Progenitor cell of endocrine pancreas (in vitro differentiated cells): ENCODE measurements at regions not wholly inside any gene's neighbourhood (a gene's known extent, or its start where the extent isn't known, plus 50 kb on each side); places are given as distances from the start of the nearest gene placed in this dataset.

ENCODE experiments used
- DNase-seq: peaks from one replicate; pipeline ENCODE4 v3.0.0; 2021; ENCODE audit warnings: low spot score; ENCODE audit not compliant: unreplicated experiment
- H3K27ac Mint-ChIP-seq: 2 replicates; pipeline ENCODE4 v1.8.0; 2021; ENCODE audit warnings: mild to moderate bottlenecking, moderate library complexity, mixed read lengths
- H3K27me3 Mint-ChIP-seq: 2 replicates; pipeline ENCODE4 v1.8.0; 2021; ENCODE audit warnings: mixed read lengths
- H3K36me3 Mint-ChIP-seq: 2 replicates; pipeline ENCODE4 v1.8.0; 2022; ENCODE audit warnings: mixed read lengths; ENCODE audit not compliant: insufficient read depth
- H3K4me1 Mint-ChIP-seq: 2 replicates; pipeline ENCODE4 v1.8.0; 2021; ENCODE audit warnings: low read depth, mixed read lengths
- H3K4me3 Mint-ChIP-seq: 2 replicates; pipeline ENCODE4 v1.8.0; 2021; ENCODE audit warnings: low read depth, mild to moderate bottlenecking, moderate library complexity, mixed read lengths
- H3K9me3 Mint-ChIP-seq: 2 replicates; pipeline ENCODE4 v1.8.0; 2021; ENCODE audit warnings: low read depth, mixed read lengths
- CTCF ChIP-seq: fragments of 200-600 bp; sonication (generic); IDR thresholded peaks from one replicate; pipeline ENCODE4 v1.5.0; 2021; ENCODE audit warnings: antibody characterized with exemption, mild to moderate bottlenecking; ENCODE audit not compliant: unreplicated experiment

DNA sequence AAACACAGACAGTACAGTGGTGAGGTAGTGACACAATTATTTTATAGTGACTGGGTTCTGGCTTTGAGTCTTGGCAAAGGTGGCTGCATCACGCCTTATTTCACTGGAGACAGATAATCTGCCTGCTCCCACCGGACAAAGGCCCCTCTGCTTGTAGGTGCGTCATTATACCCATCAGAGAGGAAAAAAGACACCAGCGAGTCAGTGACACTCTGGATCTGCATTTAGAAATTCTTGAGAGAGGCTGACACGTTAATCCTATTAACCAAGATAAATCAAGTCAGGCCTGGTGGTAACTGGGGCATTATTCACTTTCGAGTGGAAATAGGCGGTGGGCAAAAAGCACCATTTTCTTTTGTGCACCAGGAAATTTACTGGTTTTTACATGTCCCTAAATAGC lies 76.2 kb downstream of the NR2F2 start:
- H3K36me3 Mint-ChIP-seq: no peaks in the 10 kb centered on the region

DNA sequence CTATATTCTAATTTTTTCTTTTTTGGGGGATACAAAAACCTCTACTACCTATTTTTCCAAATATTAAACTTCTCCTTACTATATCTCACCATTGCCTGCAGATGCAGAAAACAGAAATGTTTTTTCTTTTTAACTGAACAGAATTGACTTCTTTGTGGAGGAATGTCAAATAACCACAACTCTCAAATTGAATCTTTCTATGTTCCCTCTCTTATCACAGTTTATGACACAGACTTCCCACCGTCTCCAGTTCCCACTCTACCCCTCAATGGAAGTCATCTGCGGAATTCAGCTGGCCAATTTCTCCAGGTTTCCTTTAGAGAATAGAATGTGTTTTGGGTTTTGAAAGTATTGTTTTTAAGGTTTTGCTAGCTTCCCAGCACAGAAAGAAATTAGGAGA lies 77.0 kb downstream of the NR2F2 start:
- no peak for TF ChIP-seq CTCF
- H3K9me3 Mint-ChIP-seq: no peaks in the 10 kb centered on the region
- no peaks in the 10 kb centered on the region for H3K36me3 Mint-ChIP-seq
- no peak overlapping the region for H3K27ac Mint-ChIP-seq
- peaks cover 94% of the 10 kb centered on the region for H3K27me3 Mint-ChIP-seq
- DNase-seq: no peak
- H3K4me1 Mint-ChIP-seq: peaks cover 5% of the 10 kb centered on the region
- no peak overlapping the region for H3K4me3 Mint-ChIP-seq

More for the DNA sequence above, 76.2 kb downstream of the NR2F2 start:
- Mint-ChIP-seq H3K9me3 (no peaks in the 10 kb centered on the region), H3K4me1 (peaks cover 5% of the 10 kb centered on the region), H3K4me3 (no peak overlapping the region), H3K27ac (no peak overlapping the region), H3K27me3 (peaks cover 93% of the 10 kb centered on the region)
- no peak for DNase-seq
- TF ChIP-seq CTCF: no peak

GRCh38 chr15:96408591-96409183 lies 78.2 kb downstream of the NR2F2 start:
- DNase-seq: no peak
- Mint-ChIP-seq H3K27me3 (peaks cover 94% of the 10 kb centered on the region), H3K4me1 (peaks cover 5% of the 10 kb centered on the region), H3K9me3 (no peaks in the 10 kb centered on the region), H3K27ac (no peak overlapping the region), H3K36me3 (no peaks in the 10 kb centered on the region), H3K4me3 (peak overlapping the region; percentile 49)
- TF ChIP-seq CTCF: no peak

GRCh38 chr15:96409215-96410138 lies 79.0 kb downstream of the NR2F2 start:
- Mint-ChIP-seq H3K27ac (no peak overlapping the region), H3K36me3 (no peaks in the 10 kb centered on the region), H3K27me3 (peaks cover 94% of the 10 kb centered on the region), H3K9me3 (no peaks in the 10 kb centered on the region), H3K4me3 (peak overlapping the region; percentile 49), H3K4me1 (peaks cover 5% of the 10 kb centered on the region)
- no peak for TF ChIP-seq CTCF
- DNase-seq: no peak

DNA sequence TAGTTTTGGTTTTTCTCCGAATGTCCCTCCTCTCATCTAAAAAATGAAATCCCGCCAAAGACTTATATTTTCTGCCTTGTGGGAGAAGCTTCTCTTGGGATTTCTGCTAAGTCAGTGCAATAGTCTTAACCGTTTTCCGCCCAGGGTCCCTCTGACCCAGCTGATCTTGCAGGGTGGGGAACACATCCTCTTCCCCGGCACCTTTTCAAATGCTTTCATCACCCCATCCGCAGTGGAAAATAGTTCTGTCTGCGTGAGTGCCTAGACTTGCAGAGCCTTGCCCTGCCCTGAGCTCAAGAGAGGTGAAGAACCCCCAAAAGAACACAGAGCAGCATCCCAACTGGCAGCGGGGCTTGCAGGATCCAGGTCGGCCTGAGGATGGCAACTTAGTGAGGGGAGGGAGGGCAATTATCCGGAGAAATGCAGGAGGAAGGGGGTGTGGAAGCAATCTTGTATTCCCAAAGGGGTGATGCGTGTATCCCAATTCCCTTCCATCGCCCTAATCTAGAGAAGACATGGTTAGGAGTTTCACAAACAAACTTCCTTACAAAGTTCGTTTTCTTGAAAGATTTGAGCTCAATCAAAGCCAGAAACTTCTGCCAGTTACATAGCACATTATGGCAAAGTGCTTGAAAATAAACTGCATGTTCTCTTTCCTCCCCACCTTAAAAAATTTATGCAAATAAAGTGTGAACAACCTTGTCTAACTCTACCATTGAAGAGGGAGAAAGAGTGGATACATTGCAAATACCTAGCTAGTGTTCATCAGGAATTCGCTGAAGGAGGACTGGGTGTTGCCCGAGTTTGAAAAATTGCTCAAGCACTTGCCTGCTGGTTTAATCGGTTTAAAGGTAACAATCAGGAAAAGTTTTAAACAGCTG lies 79.9 kb downstream of the NR2F2 start:
- no peaks in the 10 kb centered on the region for H3K36me3 Mint-ChIP-seq
- no peak overlapping the region for H3K4me3 Mint-ChIP-seq
- peak overlapping the region; percentile 56 for H3K27ac Mint-ChIP-seq
- peaks cover 5% of the 10 kb centered on the region for H3K4me1 Mint-ChIP-seq
- no peak for TF ChIP-seq CTCF
- H3K9me3 Mint-ChIP-seq: no peaks in the 10 kb centered on the region
- peaks cover 97% of the 10 kb centered on the region for H3K27me3 Mint-ChIP-seq
- no peak for DNase-seq
